Body of pancreas (tissue), 4 donors: ENCODE measurements at regions not wholly inside any gene's neighbourhood (a gene's known extent, or its start where the extent isn't known, plus 50 kb on each side); places are given as distances from the start of the nearest gene placed in this dataset.
A peak's percentile ranks its signal among the peaks of the same experiment; 100 is the strongest.

Source experiments
- ATAC-seq: fragments of 150-250 bp; one replicate; pipeline ENCODE4 v1.9.1; 2016
- DNase-seq, 4 donors: peaks; one replicate each; pipeline ENCODE4 v3.0.0-alpha.2; 2019
- H3K27ac ChIP-seq, 4 donors: fragments of 200-600 bp; sonication (generic); 1 replicate in 3 of 4; 2 replicates in 1 of 4; pipeline versions ENCODE4 v1.5.1 to v1.6.1; 2016 to 2019; ENCODE audit warnings: mild to moderate bottlenecking in 1 of 4, mixed read lengths in 1 of 4, moderate library complexity in 1 of 4
- H3K27me3 ChIP-seq, 2 donors: fragments of 200-600 bp; sonication (generic); one replicate each; pipeline ENCODE4 v1.6.0; 2016; ENCODE audit warnings: mild to moderate bottlenecking in 1 of 2
- H3K36me3 ChIP-seq, 2 donors: fragments of 200-600 bp; sonication (generic); replicated peaks in 1 of 2; 2 replicates each; pipeline ENCODE4 v1.5.1; 2016; ENCODE audit warnings: low read depth in 2 of 2; ENCODE audit not compliant: insufficient read depth in 1 of 2
- H3K4me1 ChIP-seq: fragments of 200-600 bp; sonication (generic); one replicate; pipeline ENCODE4 v1.6.0; 2016
- H3K4me3 ChIP-seq, 2 donors: fragments of 200-600 bp; sonication (generic); 1 replicate in 1 of 2; 2 replicates in 1 of 2; pipeline ENCODE4 v1.5.1; 2016 to 2019
- H3K9me3 ChIP-seq, 3 donors: fragments of 200-600 bp; sonication (generic); 1 replicate in 2 of 3; 2 replicates in 1 of 3; pipeline ENCODE4 v1.5.1; 2016
- CTCF ChIP-seq, 7 experiments: fragments of 450-650 bp in 4 of 7; fragments of 200-600 bp in 3 of 7; sonication (generic) in 3 of 7; IDR thresholded peaks; one replicate each; pipeline ENCODE4 v1.5.1; 2016 to 2019; ENCODE audit warnings: antibody characterized with exemption in 7 of 7
- POLR2A ChIP-seq, 3 donors: fragments of 450-650 bp; IDR thresholded peaks; one replicate each; pipeline ENCODE4 v1.6.1; 2016; ENCODE audit warnings: antibody characterized with exemption in 3 of 3, mild to moderate bottlenecking in 2 of 3
- WGBS, 2 donors: methylation state at CpG; one replicate each; pipeline ENCODE4 v1.1.5; 2017; 5-methylcytosine and 5-hydroxymethylcytosine counted together
- intact Hi-C: fragments of 100-400 bp; cut with DNase I; formaldehyde crosslinking; loops from one replicate; pipeline ENCODE4 v1.15.1; 2023

- H3K9me3 ChIP-seq, result no peaks in the 10 kb centered on the region
- H3K36me3 ChIP-seq, result no peaks in the 10 kb centered on the region
- 74 to 82% methylated on average over 5 of the region's 5 CpGs for WGBS, 2 donors
- TF ChIP-seq POLR2A (IDR thresholded peaks at IDR 0.05) (no peak), CTCF (IDR thresholded peaks at IDR 0.05) (no peak)
- no peak overlapping the region for H3K4me3 ChIP-seq
- H3K27ac ChIP-seq, result no peak overlapping the region
- intact Hi-C loops, result no loop called here
- ATAC-seq (no peak), DNase-seq (no peak)
- no peaks in the 10 kb centered on the region for H3K4me1 ChIP-seq
- H3K27me3 ChIP-seq, result no peaks in the 10 kb centered on the region
Measured at GRCh38 chr12:20187456-20187855, 180.9 kb upstream of the PDE3A start.

- H3K27ac ChIP-seq, result no peak overlapping the region
- H3K36me3 ChIP-seq, result no peaks in the 10 kb centered on the region
- ATAC-seq, result no peak
- no peaks in the 10 kb centered on the region for H3K27me3 ChIP-seq
- H3K9me3 ChIP-seq, result no peaks in the 10 kb centered on the region
- no peaks in the 10 kb centered on the region for H3K4me1 ChIP-seq
- 68 to 76% methylated on average over 5 of the region's 5 CpGs for WGBS, 2 donors
- no peak overlapping the region for H3K4me3 ChIP-seq
- no peak for TF ChIP-seq POLR2A (IDR thresholded peaks at IDR 0.05)
- no peak for TF ChIP-seq CTCF (IDR thresholded peaks at IDR 0.05)
- no peak for DNase-seq
- intact Hi-C loops, result no loop called here
Measured at GRCh38 chr12:20188930-20189653, 179.2 kb upstream of the PDE3A start.

GRCh38 chr12:20189767-20190166, 178.6 kb upstream of the PDE3A start:
- H3K9me3 ChIP-seq, result no peaks in the 10 kb centered on the region
- no peaks in the 10 kb centered on the region for H3K4me1 ChIP-seq
- H3K4me3 ChIP-seq, result no peak overlapping the region
- TF ChIP-seq CTCF (IDR thresholded peaks at IDR 0.05) (no peak), POLR2A (IDR thresholded peaks at IDR 0.05) (no peak)
- WGBS, 2 donors, result 86 to 93% methylated on average over 2 of the region's 2 CpGs
- intact Hi-C loops, result no loop called here
- no peaks in the 10 kb centered on the region for H3K36me3 ChIP-seq
- ATAC-seq, result no peak
- H3K27me3 ChIP-seq, result no peaks in the 10 kb centered on the region
- DNase-seq, result no peak
- H3K27ac ChIP-seq, result no peak overlapping the region

GRCh38 chr12:20194171-20194570, 174.2 kb upstream of the PDE3A start:
- 61 to 67% methylated on average over 4 of the region's 4 CpGs for WGBS, 2 donors
- no peaks in the 10 kb centered on the region for H3K27me3 ChIP-seq
- H3K4me3 ChIP-seq, result no peak overlapping the region
- no peaks in the 10 kb centered on the region for H3K9me3 ChIP-seq
- H3K4me1 ChIP-seq, result no peaks in the 10 kb centered on the region
- ATAC-seq, result no peak
- DNase-seq, result no peak
- no peaks in the 10 kb centered on the region for H3K36me3 ChIP-seq
- intact Hi-C loops, result no loop called here
- peak in 2 of 7 experiments; percentile 6 to 25 for TF ChIP-seq CTCF (IDR thresholded peaks at IDR 0.05)
- TF ChIP-seq POLR2A (IDR thresholded peaks at IDR 0.05), result no peak
- no peak overlapping the region for H3K27ac ChIP-seq

DNA sequence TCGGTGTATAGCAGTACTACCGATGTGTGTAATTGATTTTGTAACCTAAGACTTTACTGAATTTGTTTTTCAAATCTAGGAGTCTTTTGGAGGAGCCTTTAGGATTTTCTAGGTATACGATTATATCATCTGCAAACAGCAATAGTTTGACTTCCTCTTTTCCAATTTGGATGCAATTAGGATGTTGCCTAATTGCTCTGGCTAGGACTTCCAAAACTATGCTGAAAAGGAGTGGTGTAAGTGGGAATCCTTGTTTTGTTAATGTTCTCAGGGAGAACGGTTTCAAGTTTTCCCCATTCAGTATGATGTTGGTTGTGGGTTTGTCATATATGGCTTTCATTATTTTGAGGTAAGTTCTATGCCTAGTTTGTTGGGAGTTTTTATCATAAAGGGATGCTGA, 171.6 kb upstream of the PDE3A start:
- no peak overlapping the region for H3K27ac ChIP-seq
- H3K27me3 ChIP-seq, result no peaks in the 10 kb centered on the region
- H3K4me1 ChIP-seq, result no peaks in the 10 kb centered on the region
- intact Hi-C loops, result no loop called here
- DNase-seq, result no peak
- TF ChIP-seq POLR2A (IDR thresholded peaks at IDR 0.05) (no peak), CTCF (IDR thresholded peaks at IDR 0.05) (no peak)
- H3K4me3 ChIP-seq, result no peak overlapping the region
- no peak for ATAC-seq
- no peaks in the 10 kb centered on the region for H3K9me3 ChIP-seq
- WGBS, 2 donors, result 79 to 83% methylated on average over 4 of the region's 4 CpGs
- H3K36me3 ChIP-seq, result no peaks in the 10 kb centered on the region
